Hepatocyte (in vitro differentiated cells): ENCODE measurements at regions not wholly inside any gene's neighbourhood (a gene's known extent, or its start where the extent isn't known, plus 50 kb on each side); places are given as distances from the start of the nearest gene placed in this dataset.

ENCODE experiments used
- EZH2phosphoT487 ChIP-seq: fragments of 200-600 bp; sonication (generic); IDR thresholded peaks from one replicate; pipeline ENCODE4 v1.6.1; 2018; ENCODE audit warnings: antibody characterized with exemption, mild to moderate bottlenecking, low read depth, moderate library complexity; ENCODE audit not compliant: unreplicated experiment, severe bottlenecking
- TF ChIP-seq, protein P1 (sequence below): fragments of 200-600 bp; sonication (generic); IDR thresholded peaks from 2 replicates; pipeline ENCODE4 v1.5.1; 2016; ENCODE audit warnings: antibody characterized with exemption, mild to moderate bottlenecking; ENCODE audit not compliant: poor library complexity

GRCh38 chr4:184528713-184529112 is 54.4 kb upstream of the IRF2 start:
- TF ChIP-seq, protein P1, sequence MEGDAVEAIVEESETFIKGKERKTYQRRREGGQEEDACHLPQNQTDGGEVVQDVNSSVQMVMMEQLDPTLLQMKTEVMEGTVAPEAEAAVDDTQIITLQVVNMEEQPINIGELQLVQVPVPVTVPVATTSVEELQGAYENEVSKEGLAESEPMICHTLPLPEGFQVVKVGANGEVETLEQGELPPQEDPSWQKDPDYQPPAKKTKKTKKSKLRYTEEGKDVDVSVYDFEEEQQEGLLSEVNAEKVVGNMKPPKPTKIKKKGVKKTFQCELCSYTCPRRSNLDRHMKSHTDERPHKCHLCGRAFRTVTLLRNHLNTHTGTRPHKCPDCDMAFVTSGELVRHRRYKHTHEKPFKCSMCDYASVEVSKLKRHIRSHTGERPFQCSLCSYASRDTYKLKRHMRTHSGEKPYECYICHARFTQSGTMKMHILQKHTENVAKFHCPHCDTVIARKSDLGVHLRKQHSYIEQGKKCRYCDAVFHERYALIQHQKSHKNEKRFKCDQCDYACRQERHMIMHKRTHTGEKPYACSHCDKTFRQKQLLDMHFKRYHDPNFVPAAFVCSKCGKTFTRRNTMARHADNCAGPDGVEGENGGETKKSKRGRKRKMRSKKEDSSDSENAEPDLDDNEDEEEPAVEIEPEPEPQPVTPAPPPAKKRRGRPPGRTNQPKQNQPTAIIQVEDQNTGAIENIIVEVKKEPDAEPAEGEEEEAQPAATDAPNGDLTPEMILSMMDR = no peak
- no peak for TF ChIP-seq EZH2phosphoT487
